GM23338 (cell line): ENCODE measurements at regions not wholly inside any gene's neighbourhood (a gene's known extent, or its start where the extent isn't known, plus 50 kb on each side); places are given as distances from the start of the nearest gene placed in this dataset.

Experiments
- CREB1 ChIP-seq: fragments of 250-450 bp; sonication (Bioruptor Pico); IDR thresholded peaks from 2 replicates; pipeline ENCODE4 v1.5.0; 2020; ENCODE audit warnings: low read depth, mild to moderate bottlenecking, moderate library complexity
- EZH2 ChIP-seq: fragments of 200-600 bp; sonication (generic); IDR thresholded peaks from one replicate; pipeline ENCODE4 v1.8.0; 2017; ENCODE audit warnings: antibody characterized with exemption, mild to moderate bottlenecking, low read depth; ENCODE audit not compliant: unreplicated experiment
- EZH2phosphoT487 ChIP-seq: fragments of 200-600 bp; sonication (generic); IDR thresholded peaks from one replicate; pipeline ENCODE4 v1.8.1; 2018; ENCODE audit warnings: antibody characterized with exemption; ENCODE audit not compliant: unreplicated experiment
- NANOG ChIP-seq: IDR thresholded peaks from 2 replicates; pipeline ENCODE4 v1.6.1; 2016; ENCODE audit warnings: antibody characterized with exemption, borderline replicate concordance
- TF ChIP-seq, protein P1 (sequence below): fragments of 250-450 bp; sonication (Bioruptor Pico); IDR thresholded peaks from 2 replicates; pipeline ENCODE4 v1.5.0; 2020; ENCODE audit warnings: mild to moderate bottlenecking, moderate library complexity
- TF ChIP-seq, protein P2 (sequence below): IDR thresholded peaks from one replicate; pipeline ENCODE4 v1.6.1; 2018; ENCODE audit warnings: antibody characterized with exemption; ENCODE audit not compliant: unreplicated experiment
- TF ChIP-seq, protein P3 (sequence below): IDR thresholded peaks from 2 replicates; pipeline ENCODE4 v1.6.1; 2016; ENCODE audit warnings: antibody characterized with exemption

DNA sequence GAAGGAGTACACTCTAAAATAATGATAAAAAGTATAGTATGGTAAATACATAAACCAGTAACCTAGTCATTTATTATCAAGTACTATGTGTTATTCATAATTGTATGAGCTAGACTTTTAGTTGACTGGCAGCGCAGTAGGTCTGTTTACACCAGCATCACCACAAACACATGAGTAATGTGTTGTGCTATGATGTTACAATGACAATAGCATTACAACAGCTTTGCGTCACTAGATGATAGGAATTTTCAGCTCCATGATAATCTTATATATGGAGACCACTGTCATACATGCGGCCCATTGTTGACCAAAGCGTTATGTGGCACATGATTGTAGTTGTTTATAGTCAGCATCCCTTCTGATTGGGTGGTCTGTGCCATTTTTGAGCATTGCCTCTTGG is 138.9 kb upstream of the UBE2E1 start (continued):
- TF ChIP-seq, protein P1, sequence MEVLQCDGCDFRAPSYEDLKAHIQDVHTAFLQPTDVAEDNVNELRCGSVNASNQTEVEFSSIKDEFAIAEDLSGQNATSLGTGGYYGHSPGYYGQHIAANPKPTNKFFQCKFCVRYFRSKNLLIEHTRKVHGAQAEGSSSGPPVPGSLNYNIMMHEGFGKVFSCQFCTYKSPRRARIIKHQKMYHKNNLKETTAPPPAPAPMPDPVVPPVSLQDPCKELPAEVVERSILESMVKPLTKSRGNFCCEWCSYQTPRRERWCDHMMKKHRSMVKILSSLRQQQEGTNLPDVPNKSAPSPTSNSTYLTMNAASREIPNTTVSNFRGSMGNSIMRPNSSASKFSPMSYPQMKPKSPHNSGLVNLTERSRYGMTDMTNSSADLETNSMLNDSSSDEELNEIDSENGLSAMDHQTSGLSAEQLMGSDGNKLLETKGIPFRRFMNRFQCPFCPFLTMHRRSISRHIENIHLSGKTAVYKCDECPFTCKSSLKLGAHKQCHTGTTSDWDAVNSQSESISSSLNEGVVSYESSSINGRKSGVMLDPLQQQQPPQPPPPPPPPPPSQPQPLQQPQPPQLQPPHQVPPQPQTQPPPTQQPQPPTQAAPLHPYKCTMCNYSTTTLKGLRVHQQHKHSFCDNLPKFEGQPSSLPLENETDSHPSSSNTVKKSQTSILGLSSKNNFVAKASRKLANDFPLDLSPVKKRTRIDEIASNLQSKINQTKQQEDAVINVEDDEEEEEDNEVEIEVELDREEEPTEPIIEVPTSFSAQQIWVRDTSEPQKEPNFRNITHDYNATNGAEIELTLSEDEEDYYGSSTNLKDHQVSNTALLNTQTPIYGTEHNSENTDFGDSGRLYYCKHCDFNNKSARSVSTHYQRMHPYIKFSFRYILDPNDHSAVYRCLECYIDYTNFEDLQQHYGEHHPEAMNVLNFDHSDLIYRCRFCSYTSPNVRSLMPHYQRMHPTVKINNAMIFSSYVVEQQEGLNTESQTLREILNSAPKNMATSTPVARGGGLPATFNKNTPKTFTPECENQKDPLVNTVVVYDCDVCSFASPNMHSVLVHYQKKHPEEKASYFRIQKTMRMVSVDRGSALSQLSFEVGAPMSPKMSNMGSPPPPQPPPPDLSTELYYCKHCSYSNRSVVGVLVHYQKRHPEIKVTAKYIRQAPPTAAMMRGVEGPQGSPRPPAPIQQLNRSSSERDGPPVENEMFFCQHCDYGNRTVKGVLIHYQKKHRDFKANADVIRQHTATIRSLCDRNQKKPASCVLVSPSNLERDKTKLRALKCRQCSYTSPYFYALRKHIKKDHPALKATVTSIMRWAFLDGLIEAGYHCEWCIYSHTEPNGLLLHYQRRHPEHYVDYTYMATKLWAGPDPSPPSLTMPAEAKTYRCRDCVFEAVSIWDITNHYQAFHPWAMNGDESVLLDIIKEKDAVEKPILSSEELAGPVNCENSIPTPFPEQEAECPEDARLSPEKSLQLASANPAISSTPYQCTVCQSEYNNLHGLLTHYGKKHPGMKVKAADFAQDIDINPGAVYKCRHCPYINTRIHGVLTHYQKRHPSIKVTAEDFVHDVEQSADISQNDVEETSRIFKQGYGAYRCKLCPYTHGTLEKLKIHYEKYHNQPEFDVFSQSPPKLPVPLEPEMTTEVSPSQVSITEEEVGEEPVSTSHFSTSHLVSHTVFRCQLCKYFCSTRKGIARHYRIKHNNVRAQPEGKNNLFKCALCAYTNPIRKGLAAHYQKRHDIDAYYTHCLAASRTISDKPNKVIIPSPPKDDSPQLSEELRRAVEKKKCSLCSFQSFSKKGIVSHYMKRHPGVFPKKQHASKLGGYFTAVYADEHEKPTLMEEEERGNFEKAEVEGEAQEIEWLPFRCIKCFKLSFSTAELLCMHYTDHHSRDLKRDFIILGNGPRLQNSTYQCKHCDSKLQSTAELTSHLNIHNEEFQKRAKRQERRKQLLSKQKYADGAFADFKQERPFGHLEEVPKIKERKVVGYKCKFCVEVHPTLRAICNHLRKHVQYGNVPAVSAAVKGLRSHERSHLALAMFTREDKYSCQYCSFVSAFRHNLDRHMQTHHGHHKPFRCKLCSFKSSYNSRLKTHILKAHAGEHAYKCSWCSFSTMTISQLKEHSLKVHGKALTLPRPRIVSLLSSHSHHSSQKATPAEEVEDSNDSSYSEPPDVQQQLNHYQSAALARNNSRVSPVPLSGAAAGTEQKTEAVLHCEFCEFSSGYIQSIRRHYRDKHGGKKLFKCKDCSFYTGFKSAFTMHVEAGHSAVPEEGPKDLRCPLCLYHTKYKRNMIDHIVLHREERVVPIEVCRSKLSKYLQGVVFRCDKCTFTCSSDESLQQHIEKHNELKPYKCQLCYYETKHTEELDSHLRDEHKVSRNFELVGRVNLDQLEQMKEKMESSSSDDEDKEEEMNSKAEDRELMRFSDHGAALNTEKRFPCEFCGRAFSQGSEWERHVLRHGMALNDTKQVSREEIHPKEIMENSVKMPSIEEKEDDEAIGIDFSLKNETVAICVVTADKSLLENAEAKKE (CRISPR knock-in tag) = no peak
- TF ChIP-seq, protein P2, sequence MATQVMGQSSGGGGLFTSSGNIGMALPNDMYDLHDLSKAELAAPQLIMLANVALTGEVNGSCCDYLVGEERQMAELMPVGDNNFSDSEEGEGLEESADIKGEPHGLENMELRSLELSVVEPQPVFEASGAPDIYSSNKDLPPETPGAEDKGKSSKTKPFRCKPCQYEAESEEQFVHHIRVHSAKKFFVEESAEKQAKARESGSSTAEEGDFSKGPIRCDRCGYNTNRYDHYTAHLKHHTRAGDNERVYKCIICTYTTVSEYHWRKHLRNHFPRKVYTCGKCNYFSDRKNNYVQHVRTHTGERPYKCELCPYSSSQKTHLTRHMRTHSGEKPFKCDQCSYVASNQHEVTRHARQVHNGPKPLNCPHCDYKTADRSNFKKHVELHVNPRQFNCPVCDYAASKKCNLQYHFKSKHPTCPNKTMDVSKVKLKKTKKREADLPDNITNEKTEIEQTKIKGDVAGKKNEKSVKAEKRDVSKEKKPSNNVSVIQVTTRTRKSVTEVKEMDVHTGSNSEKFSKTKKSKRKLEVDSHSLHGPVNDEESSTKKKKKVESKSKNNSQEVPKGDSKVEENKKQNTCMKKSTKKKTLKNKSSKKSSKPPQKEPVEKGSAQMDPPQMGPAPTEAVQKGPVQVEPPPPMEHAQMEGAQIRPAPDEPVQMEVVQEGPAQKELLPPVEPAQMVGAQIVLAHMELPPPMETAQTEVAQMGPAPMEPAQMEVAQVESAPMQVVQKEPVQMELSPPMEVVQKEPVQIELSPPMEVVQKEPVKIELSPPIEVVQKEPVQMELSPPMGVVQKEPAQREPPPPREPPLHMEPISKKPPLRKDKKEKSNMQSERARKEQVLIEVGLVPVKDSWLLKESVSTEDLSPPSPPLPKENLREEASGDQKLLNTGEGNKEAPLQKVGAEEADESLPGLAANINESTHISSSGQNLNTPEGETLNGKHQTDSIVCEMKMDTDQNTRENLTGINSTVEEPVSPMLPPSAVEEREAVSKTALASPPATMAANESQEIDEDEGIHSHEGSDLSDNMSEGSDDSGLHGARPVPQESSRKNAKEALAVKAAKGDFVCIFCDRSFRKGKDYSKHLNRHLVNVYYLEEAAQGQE = no peak
- TF ChIP-seq EZH2phosphoT487 (no peak), NANOG (no peak), CREB1 (CRISPR knock-in tag) (no peak), EZH2 (no peak)
- TF ChIP-seq, protein P3, sequence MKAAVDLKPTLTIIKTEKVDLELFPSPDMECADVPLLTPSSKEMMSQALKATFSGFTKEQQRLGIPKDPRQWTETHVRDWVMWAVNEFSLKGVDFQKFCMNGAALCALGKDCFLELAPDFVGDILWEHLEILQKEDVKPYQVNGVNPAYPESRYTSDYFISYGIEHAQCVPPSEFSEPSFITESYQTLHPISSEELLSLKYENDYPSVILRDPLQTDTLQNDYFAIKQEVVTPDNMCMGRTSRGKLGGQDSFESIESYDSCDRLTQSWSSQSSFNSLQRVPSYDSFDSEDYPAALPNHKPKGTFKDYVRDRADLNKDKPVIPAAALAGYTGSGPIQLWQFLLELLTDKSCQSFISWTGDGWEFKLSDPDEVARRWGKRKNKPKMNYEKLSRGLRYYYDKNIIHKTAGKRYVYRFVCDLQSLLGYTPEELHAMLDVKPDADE = no peak
